D721Med (cell line): ENCODE measurements at regions not wholly inside any gene's neighbourhood (a gene's known extent, or its start where the extent isn't known, plus 50 kb on each side); places are given as distances from the start of the nearest gene placed in this dataset.

ENCODE experiments used
- DNase-seq: peaks from one replicate; pipeline ENCODE4 v3.0.0; 2011; ENCODE audit warnings: low spot score; ENCODE audit not compliant: insufficient read length
- FAIRE-seq: peaks from 2 replicates; lab custom pipeline; 2011; peaks lifted over from hg19 to GRCh38; lab: Jason Lieb, UNC
- TF ChIP-seq, protein P1 (sequence below): IDR thresholded peaks from 2 replicates; pipeline ENCODE4 v1.5.1; 2012; ENCODE audit warnings: mild to moderate bottlenecking, control low read depth; ENCODE audit not compliant: insufficient read depth; ENCODE audit errors: missing control alignments

DNA sequence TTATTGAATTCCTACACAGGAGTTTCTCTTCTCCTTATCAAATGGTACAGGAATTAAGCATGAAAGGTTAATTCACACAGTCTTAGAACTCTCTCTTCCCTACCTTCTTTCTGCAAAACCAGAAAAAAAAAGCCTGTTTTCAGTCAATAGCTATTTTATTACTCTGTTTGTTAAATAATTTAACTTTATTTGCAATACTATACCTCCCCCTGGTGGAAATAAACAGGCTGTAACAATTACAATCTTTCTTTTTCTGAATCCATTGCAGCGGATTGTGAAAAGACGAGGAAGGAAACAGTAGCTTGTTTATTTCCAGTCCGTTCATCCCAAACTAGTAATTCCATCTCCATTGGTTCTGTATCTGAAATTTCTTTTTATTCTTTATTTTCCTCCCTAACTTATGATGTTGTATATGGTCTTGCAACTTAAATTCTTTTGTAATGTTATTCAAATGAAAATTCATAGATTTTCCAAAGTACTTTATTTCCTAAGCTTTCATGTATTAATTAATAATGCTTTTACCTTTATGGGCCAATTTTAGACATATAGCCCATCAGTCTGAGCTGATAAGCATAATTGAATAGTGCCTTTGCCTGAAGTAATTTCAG is 165.2 kb downstream of the SH3BP4 start:
- TF ChIP-seq, protein P1, sequence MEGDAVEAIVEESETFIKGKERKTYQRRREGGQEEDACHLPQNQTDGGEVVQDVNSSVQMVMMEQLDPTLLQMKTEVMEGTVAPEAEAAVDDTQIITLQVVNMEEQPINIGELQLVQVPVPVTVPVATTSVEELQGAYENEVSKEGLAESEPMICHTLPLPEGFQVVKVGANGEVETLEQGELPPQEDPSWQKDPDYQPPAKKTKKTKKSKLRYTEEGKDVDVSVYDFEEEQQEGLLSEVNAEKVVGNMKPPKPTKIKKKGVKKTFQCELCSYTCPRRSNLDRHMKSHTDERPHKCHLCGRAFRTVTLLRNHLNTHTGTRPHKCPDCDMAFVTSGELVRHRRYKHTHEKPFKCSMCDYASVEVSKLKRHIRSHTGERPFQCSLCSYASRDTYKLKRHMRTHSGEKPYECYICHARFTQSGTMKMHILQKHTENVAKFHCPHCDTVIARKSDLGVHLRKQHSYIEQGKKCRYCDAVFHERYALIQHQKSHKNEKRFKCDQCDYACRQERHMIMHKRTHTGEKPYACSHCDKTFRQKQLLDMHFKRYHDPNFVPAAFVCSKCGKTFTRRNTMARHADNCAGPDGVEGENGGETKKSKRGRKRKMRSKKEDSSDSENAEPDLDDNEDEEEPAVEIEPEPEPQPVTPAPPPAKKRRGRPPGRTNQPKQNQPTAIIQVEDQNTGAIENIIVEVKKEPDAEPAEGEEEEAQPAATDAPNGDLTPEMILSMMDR: peak; percentile 68
- DNase-seq (no peak), FAIRE-seq (peak; percentile 82)

DNA sequence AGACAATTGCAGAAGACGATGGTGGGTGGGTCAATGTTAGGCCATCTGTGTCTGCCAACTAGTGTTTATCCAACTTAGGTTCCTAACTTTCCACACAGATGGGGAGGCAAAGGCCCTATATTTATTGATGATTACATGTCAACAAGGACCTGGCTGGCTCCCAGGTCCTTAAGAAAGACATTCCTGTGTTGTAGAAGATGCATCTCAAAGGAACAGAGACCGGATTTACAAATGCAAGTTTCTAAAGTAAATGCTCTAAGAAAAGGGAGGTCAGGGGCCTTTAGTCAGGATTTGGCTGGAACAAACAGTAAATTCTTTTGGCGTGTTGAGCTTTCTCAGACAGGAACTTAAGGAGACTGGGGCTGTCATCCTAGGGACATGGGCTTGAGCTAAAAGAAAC is 175.0 kb downstream of the SH3BP4 start:
- TF ChIP-seq, protein P1: no peak
- no peak for FAIRE-seq
- no peak for DNase-seq

DNA sequence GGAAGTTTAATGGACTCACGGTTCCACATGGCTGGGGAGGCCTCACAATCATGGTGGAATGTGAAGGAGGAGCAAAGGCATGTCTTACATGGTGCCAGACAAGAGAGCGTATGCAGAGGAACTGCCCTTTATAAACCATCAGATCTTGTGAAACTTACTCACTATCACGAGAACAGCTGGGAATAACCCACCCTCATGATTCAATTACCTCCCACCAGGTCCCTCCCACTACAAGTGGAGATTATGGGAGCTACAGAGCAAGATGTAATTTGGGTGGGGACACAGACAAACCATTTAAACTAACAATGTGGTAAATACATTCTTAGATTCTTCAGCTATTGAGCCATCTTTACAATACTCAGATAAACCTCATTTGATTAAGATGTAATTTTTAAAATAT is 176.1 kb downstream of the SH3BP4 start:
- DNase-seq: no peak
- TF ChIP-seq, protein P1: no peak
- FAIRE-seq: no peak

DNA sequence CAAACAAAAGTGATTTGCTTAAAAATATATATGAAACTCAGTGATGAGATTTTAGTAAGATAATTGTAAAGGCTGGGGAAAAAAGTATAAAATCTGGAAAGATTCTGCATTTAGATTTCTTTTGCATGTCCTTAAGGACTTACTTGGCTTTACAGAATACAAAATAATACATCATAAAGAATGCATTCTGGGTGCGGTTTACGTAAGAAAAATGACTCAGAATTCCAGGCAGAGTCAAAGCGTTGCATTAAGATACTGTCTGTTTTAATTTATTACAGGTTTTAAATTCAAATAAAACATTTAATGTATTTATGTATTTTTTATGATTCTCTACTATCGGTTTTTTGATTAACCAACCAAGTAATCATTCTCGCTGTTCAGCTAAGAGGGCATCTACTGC is 178.0 kb downstream of the SH3BP4 start:
- TF ChIP-seq, protein P1: no peak
- DNase-seq: no peak
- no peak for FAIRE-seq

DNA sequence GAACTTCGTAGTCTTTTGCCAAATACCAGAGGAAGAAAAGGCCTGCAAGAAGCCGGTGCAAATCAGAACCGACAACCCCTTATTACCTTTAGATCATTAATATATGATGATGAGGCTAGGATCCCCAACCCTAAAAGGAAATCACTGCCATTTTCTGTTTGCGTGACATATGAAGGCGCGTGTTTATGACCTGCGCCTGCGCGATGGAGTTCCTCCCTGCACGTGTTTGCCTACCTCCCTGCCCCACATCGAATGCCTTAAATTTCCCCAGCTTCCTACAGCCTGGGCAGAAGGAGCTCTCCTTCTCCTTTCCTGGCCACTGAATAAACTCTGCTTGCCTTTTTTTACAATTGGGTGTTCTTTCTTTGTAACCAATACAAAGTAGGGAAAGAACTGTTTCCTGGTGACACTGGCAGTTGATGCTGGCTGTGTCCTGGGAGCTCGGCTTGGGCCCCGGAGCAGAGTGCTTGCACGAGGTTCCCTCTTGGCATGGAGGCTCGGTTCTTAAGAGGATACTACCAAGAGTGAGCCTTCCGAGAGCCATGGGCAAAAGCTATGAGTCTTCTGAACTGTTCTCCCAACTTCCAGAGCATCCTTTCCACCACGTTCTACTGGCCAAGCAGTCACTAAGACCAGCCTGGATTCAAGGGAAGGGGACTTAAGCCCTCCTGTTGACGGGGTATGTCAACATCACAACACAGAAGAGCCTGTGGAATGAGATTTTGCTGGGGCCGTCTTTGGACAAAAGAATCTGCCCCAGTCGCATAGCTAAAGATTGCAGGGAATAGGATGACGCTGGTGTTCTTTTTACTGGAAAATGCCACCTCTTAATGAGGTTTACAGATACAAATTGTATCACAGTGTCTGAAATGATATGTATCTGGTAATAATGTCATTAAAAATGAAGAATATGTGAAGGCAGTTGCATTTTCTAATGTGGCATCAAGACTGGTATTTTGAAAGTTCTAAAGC is 179.8 kb downstream of the SH3BP4 start:
- FAIRE-seq (no peak), DNase-seq (no peak)
- TF ChIP-seq, protein P1: no peak

DNA sequence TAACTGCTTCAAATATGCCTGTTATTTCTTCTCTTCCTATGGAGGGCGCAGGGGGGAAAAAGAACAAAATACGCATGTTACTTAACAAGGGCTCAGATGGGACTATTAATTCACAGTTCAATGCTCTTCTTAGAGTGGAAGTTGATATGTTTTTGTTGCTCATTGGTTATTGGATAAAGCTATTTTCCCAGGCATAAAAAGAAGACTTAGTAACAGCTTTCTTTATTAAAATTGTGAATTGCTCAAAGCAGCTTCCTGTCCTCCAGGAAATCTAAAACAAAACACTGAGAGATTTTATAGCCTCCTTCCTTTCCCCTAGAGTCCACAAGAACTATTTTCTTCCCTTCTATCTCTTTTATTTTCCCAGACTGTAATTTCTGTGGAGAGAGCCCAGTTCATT is 180.8 kb downstream of the SH3BP4 start:
- FAIRE-seq (no peak), DNase-seq (no peak)
- TF ChIP-seq, protein P1: no peak
